Natural killer cell (primary cell): ENCODE measurements at regions not wholly inside any gene's neighbourhood (a gene's known extent, or its start where the extent isn't known, plus 50 kb on each side); places are given as distances from the start of the nearest gene placed in this dataset.

ENCODE experiments used
- ATAC-seq, 3 donors: fragments of 150-1000 bp in 2 of 3; fragments of 200-7000 bp in 1 of 3; cut with Tn5 transposase; 1 replicate in 1 of 3; 2 replicates in 2 of 3; pipeline ENCODE4 v1.10.0; 2021; ENCODE audit warnings: mild to moderate bottlenecking in 2 of 3, moderate library complexity in 2 of 3
- DNase-seq, 2 donors: peaks; one replicate each; pipeline versions ENCODE4 v3.0.0 to v3.0.0-alpha.2; 2013 to 2021; ENCODE audit warnings: mixed read lengths in 1 of 2
- H3K27ac ChIP-seq: one replicate; pipeline ENCODE4 v1.5.1; 2013; ENCODE audit warnings: mild to moderate bottlenecking, low read length
- H3K27me3 ChIP-seq: one replicate; pipeline ENCODE4 v1.6.1; 2013; ENCODE audit warnings: low read length; ENCODE audit not compliant: control insufficient read depth, insufficient read depth
- H3K36me3 ChIP-seq: one replicate; pipeline ENCODE4 v1.6.1; 2013; ENCODE audit warnings: low read length; ENCODE audit not compliant: control insufficient read depth, insufficient read depth
- H3K4me1 ChIP-seq: one replicate; pipeline ENCODE4 v1.6.1; 2013; ENCODE audit warnings: low read length; ENCODE audit not compliant: control insufficient read depth, insufficient read depth
- H3K4me3 ChIP-seq: one replicate; pipeline ENCODE4 v1.5.1; 2013; ENCODE audit warnings: low read length
- H3K9me3 ChIP-seq: one replicate; pipeline ENCODE4 v1.6.1; 2013; ENCODE audit warnings: low read length; ENCODE audit not compliant: control insufficient read depth, insufficient read depth
- H3K27ac Mint-ChIP-seq, 2 donors: one replicate each; pipeline ENCODE4 v1.8.0; 2022; ENCODE audit warnings: mild to moderate bottlenecking in 2 of 2, mixed read lengths in 2 of 2, moderate library complexity in 1 of 2
- H3K27me3 Mint-ChIP-seq, 2 donors: one replicate each; pipeline ENCODE4 v1.8.0; 2022; ENCODE audit warnings: low read depth in 2 of 2, mixed read lengths in 2 of 2
- H3K36me3 Mint-ChIP-seq: one replicate; pipeline ENCODE4 v1.8.0; 2022; ENCODE audit warnings: mixed read lengths
- H3K4me1 Mint-ChIP-seq, 2 donors: one replicate each; pipeline ENCODE4 v1.8.0; 2022; ENCODE audit warnings: mixed read lengths in 2 of 2
- H3K4me3 Mint-ChIP-seq: one replicate; pipeline ENCODE4 v1.8.0; 2022; ENCODE audit warnings: mild to moderate bottlenecking, moderate library complexity, mixed read lengths
- H3K9me3 Mint-ChIP-seq, 2 donors: one replicate each; pipeline ENCODE4 v1.8.0; 2022; ENCODE audit warnings: mixed read lengths in 2 of 2
- WGBS: methylation state at CpG from one replicate; pipeline ENCODE4 v1.1.7; 2013; ENCODE audit warnings: missing lambda C conversion rate; ENCODE audit not compliant: insufficient coverage; 5-methylcytosine and 5-hydroxymethylcytosine counted together
- intact Hi-C: fragments of 100-400 bp; cut with micrococcal nuclease; formaldehyde crosslinking; loops from one replicate; pipeline ENCODE4 v1.14.2; 2022
- TF ChIP-seq, protein P1 (sequence below): fragments of 200-600 bp; IDR thresholded peaks from one replicate; pipeline ENCODE4 v1.8.0; 2022; ENCODE audit warnings: antibody characterized with exemption

DNA sequence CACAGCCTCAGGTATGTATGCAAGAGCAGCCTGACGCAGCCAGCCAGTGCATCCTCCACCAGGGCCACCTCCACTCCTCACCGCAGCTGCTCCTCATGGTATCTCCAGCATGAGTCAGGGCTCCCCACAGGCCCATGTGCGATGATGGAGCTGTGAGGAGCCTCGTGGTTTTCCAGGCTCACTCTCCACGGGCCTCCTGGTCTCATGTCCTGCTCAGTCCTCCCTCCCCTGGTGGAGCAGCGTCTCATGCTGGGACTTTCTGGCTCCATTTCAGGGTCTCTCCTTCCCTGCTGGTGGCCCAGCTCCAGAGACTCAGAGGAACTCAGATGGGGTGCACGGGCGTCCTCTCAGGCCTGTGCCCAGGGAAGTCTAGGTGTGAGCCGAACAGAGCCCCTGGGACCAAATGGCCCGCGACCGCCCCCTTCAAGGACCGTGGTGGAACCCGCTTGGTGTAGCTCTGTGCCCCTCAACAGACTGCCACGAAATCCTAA lies 70.4 kb downstream of the METRNL start:
- Mint-ChIP-seq H3K9me3 (no peaks in the 10 kb centered on the region), H3K4me3 (no peak overlapping the region), H3K4me1 (peaks cover 0 to 3% of the 10 kb centered on the region in 2 donors), H3K36me3 (no peaks in the 10 kb centered on the region), H3K27me3 (peaks cover 6 to 7% of the 10 kb centered on the region in 2 donors), H3K27ac (no peak overlapping the region)
- Histone ChIP-seq H3K36me3 (no peaks in the 10 kb centered on the region), H3K4me1 (peaks cover 19% of the 10 kb centered on the region), H3K27ac (no peak overlapping the region), H3K4me3 (no peak overlapping the region), H3K27me3 (no peaks in the 10 kb centered on the region), H3K9me3 (no peaks in the 10 kb centered on the region)
- intact Hi-C loops, result no loop called here
- no peak for DNase-seq
- no peak for ATAC-seq
- 87% methylated on average over 15 of the region's 15 CpGs for WGBS
- TF ChIP-seq, protein P1, sequence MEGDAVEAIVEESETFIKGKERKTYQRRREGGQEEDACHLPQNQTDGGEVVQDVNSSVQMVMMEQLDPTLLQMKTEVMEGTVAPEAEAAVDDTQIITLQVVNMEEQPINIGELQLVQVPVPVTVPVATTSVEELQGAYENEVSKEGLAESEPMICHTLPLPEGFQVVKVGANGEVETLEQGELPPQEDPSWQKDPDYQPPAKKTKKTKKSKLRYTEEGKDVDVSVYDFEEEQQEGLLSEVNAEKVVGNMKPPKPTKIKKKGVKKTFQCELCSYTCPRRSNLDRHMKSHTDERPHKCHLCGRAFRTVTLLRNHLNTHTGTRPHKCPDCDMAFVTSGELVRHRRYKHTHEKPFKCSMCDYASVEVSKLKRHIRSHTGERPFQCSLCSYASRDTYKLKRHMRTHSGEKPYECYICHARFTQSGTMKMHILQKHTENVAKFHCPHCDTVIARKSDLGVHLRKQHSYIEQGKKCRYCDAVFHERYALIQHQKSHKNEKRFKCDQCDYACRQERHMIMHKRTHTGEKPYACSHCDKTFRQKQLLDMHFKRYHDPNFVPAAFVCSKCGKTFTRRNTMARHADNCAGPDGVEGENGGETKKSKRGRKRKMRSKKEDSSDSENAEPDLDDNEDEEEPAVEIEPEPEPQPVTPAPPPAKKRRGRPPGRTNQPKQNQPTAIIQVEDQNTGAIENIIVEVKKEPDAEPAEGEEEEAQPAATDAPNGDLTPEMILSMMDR, result no peak

- H3K36me3 ChIP-seq, result no peaks in the 10 kb centered on the region
- intact Hi-C loops, result no loop called here
- no peaks in the 10 kb centered on the region for H3K9me3 ChIP-seq
- H3K36me3 Mint-ChIP-seq, result no peaks in the 10 kb centered on the region
- H3K4me1 Mint-ChIP-seq, result peaks cover 0 to 7% of the 10 kb centered on the region in 2 donors
- no peaks in the 10 kb centered on the region for H3K9me3 Mint-ChIP-seq
- WGBS, result 90% methylated on average over 8 of the region's 10 CpGs
- H3K4me1 ChIP-seq, result peaks cover 23% of the 10 kb centered on the region
- ATAC-seq, result no peak
- no peak overlapping the region for H3K27ac ChIP-seq
- H3K27ac Mint-ChIP-seq, result no peak overlapping the region
- TF ChIP-seq, protein P1, result no peak
- H3K27me3 Mint-ChIP-seq, result peaks cover 7 to 10% of the 10 kb centered on the region in 2 donors
- no peak for DNase-seq
- no peaks in the 10 kb centered on the region for H3K27me3 ChIP-seq
- no peak overlapping the region for H3K4me3 ChIP-seq
- H3K4me3 Mint-ChIP-seq, result no peak overlapping the region
Observed at GRCh38 chr17:83150369-83151055, 71.1 kb downstream of the METRNL start.

- H3K36me3 ChIP-seq, result no peaks in the 10 kb centered on the region
- no peak overlapping the region for H3K27ac ChIP-seq
- Mint-ChIP-seq H3K36me3 (no peaks in the 10 kb centered on the region), H3K9me3 (no peaks in the 10 kb centered on the region), H3K27me3 (peaks cover 4 to 14% of the 10 kb centered on the region in 2 donors), H3K4me3 (no peak overlapping the region), H3K4me1 (peaks cover 0 to 13% of the 10 kb centered on the region in 2 donors), H3K27ac (no peak overlapping the region)
- DNase-seq (no peak), ATAC-seq (no peak)
- 90% methylated on average over 16 of the region's 16 CpGs for WGBS
- H3K4me3 ChIP-seq, result no peak overlapping the region
- intact Hi-C loops, result no loop called here
- peaks cover 23% of the 10 kb centered on the region for H3K4me1 ChIP-seq
- H3K9me3 ChIP-seq, result no peaks in the 10 kb centered on the region
- no peaks in the 10 kb centered on the region for H3K27me3 ChIP-seq
- TF ChIP-seq, protein P1, result no peak
Observed at GRCh38 chr17:83151056-83151441, 71.6 kb downstream of the METRNL start.
